Testis (tissue), 2 donors: ENCODE measurements at regions not wholly inside any gene's neighbourhood (a gene's known extent, or its start where the extent isn't known, plus 50 kb on each side); places are given as distances from the start of the nearest gene placed in this dataset.

Experiments used
- DNase-seq: peaks from one replicate; pipeline ENCODE4 v3.0.0-alpha.2; 2019
- H3K27ac ChIP-seq, 2 donors: fragments of 200-600 bp; sonication (generic); one replicate each; pipeline ENCODE4 v1.5.1; 2019
- H3K27me3 ChIP-seq: fragments of 200-600 bp; sonication (generic); one replicate; pipeline ENCODE4 v1.5.1; 2019
- H3K36me3 ChIP-seq: fragments of 200-600 bp; sonication (generic); one replicate; pipeline ENCODE4 v1.5.1; 2017; ENCODE audit warnings: low read depth; ENCODE audit errors: missing control alignments
- H3K4me1 ChIP-seq: fragments of 200-600 bp; sonication (generic); one replicate; pipeline ENCODE4 v1.5.1; 2019
- H3K4me3 ChIP-seq, 2 donors: fragments of 200-600 bp; sonication (generic); one replicate each; pipeline ENCODE4 v1.5.1; 2017 to 2019
- H3K9me3 ChIP-seq: fragments of 200-600 bp; sonication (generic); one replicate; pipeline ENCODE4 v1.5.1; 2017
- POLR2A ChIP-seq: fragments of 450-650 bp; IDR thresholded peaks from one replicate; pipeline ENCODE4 v1.6.1; 2017; ENCODE audit warnings: antibody characterized with exemption, mild to moderate bottlenecking, moderate library complexity
- WGBS, 2 donors: methylation state at CpG; one replicate each; pipeline ENCODE4 v1.1.5; 2018; 5-methylcytosine and 5-hydroxymethylcytosine counted together
- intact Hi-C: fragments of 100-400 bp; cut with DNase I; formaldehyde crosslinking; loops from one replicate; pipeline ENCODE4 v1.15.1; 2023; ENCODE audit warnings: low total_unique reads
- TF ChIP-seq, protein P1 (sequence below), 3 experiments: fragments of 450-650 bp in 2 of 3; fragments of 200-600 bp in 1 of 3; sonication (generic) in 1 of 3; IDR thresholded peaks; one replicate each; pipeline ENCODE4 v1.5.1; 2016 to 2019; ENCODE audit warnings: antibody characterized with exemption in 3 of 3, mild to moderate bottlenecking in 2 of 3, moderate library complexity in 1 of 3

DNA sequence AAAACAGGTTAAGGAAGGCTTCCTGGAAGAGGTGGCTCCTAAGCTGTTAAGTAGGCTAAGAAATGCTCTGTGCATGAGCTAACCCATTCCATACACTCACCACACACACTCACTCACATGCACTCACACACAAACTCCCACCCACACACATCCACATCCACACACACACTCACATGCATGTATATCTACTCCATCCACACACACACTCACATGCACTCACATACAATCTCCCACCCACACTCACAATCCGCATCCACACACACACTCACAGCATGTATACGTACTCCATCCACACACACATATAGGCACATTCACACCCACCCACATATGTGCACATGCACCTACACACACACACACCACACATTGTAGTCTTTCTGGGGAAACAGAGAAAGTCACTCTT, 89.3 kb upstream of the HNF1B start:
- H3K27me3 ChIP-seq: no peaks in the 10 kb centered on the region
- TF ChIP-seq, protein P1, sequence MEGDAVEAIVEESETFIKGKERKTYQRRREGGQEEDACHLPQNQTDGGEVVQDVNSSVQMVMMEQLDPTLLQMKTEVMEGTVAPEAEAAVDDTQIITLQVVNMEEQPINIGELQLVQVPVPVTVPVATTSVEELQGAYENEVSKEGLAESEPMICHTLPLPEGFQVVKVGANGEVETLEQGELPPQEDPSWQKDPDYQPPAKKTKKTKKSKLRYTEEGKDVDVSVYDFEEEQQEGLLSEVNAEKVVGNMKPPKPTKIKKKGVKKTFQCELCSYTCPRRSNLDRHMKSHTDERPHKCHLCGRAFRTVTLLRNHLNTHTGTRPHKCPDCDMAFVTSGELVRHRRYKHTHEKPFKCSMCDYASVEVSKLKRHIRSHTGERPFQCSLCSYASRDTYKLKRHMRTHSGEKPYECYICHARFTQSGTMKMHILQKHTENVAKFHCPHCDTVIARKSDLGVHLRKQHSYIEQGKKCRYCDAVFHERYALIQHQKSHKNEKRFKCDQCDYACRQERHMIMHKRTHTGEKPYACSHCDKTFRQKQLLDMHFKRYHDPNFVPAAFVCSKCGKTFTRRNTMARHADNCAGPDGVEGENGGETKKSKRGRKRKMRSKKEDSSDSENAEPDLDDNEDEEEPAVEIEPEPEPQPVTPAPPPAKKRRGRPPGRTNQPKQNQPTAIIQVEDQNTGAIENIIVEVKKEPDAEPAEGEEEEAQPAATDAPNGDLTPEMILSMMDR (IDR thresholded peaks at IDR 0.05): no peak
- TF ChIP-seq POLR2A: no peak
- H3K4me3 ChIP-seq: no peak overlapping the region
- intact Hi-C loops: no loop called here
- WGBS, 2 donors: 96% methylated on average over 2 of the region's 2 CpGs
- H3K27ac ChIP-seq: no peak overlapping the region
- H3K4me1 ChIP-seq: no peaks in the 10 kb centered on the region
- no peaks in the 10 kb centered on the region for H3K9me3 ChIP-seq
- no peaks in the 10 kb centered on the region for H3K36me3 ChIP-seq
- DNase-seq: no peak

DNA sequence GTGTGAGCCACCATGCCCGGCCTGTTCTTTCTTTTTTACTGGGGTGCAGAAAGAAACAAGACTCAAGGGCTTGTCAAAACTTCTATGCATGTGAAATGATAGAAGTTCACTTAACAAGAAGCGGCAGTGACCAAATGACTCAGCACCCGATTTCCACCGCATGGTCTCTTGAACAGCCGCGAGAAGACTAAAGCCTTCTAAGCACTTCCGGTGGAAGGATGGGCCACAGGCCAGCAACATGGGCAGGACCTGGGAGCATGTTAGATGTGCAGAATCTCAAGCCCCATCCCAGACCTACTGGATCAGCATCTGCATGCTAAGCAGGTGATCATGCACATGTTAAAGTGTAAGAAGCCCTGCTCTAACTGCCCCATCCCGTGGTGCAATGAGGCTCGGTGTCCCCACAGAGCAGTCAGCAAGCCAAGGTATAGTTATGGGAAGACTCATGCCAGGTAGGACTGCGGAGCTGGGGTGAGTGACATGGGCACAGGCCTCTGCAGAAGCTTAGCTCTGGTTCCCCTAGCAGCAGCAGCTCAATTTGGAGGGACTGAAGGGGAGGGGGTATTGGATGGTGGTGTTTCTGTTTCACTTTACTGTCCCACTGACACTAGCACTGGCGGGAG, 88.5 kb upstream of the HNF1B start:
- no peak for DNase-seq
- no peaks in the 10 kb centered on the region for H3K9me3 ChIP-seq
- H3K4me1 ChIP-seq: no peaks in the 10 kb centered on the region
- H3K27ac ChIP-seq: no peak overlapping the region
- intact Hi-C loops: no loop called here
- H3K36me3 ChIP-seq: no peaks in the 10 kb centered on the region
- H3K4me3 ChIP-seq: no peak overlapping the region
- 56 to 76% methylated on average over 10 to 11 of the region's 11 CpGs for WGBS, 2 donors
- no peak for TF ChIP-seq POLR2A
- TF ChIP-seq, protein P1 (IDR thresholded peaks at IDR 0.05): no peak
- H3K27me3 ChIP-seq: no peaks in the 10 kb centered on the region

DNA sequence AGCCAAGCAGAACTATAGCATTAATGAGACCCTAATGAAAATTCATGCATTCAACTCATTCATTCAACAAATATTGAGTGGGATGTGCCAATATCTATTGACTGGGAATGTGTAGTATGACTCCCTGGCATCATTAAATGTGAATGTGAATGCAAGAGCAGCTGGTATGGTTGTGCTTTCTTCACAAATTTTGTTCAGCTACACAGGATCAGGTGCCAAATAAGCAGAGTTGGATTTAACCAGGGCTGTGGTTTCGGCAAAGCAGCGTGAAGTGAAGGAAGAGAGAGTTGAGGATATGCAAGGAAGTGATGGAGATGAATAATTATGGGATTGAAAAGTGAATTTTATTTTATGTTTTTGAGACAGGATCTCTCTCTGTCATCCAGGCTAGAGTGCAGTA, 87.1 kb upstream of the HNF1B start:
- Histone ChIP-seq H3K36me3 (no peaks in the 10 kb centered on the region), H3K4me3 (no peak overlapping the region), H3K27ac (no peak overlapping the region), H3K4me1 (no peaks in the 10 kb centered on the region), H3K9me3 (no peaks in the 10 kb centered on the region), H3K27me3 (no peaks in the 10 kb centered on the region)
- no peak for DNase-seq
- 92 to 98% methylated on average over 2 of the region's 2 CpGs for WGBS, 2 donors
- intact Hi-C loops: no loop called here
- TF ChIP-seq, protein P1 (IDR thresholded peaks at IDR 0.05): no peak

DNA sequence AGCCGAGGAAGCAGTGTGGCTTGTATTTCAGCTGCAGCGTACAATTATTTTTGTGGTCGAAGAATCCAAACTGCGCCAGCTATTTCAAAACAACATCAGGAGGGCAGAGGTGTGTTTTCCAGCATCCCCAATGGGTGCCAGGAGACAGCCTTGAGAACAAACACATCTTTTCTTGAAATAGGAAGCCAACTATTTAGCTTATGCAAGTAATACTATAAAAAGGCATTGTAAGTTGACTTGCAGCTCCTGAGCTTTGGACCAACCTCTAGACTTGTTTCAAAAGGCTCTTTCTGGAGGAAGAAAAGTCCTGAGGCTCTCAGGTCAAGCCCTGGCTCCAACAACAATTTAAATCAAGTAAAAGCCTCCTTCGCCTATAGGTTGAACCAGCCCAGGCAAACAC, 86.6 kb upstream of the HNF1B start:
- no peak for DNase-seq
- no peaks in the 10 kb centered on the region for H3K27me3 ChIP-seq
- H3K9me3 ChIP-seq: no peaks in the 10 kb centered on the region
- intact Hi-C loops: no loop called here
- 93 to 94% methylated on average over 5 of the region's 5 CpGs for WGBS, 2 donors
- H3K36me3 ChIP-seq: no peaks in the 10 kb centered on the region
- H3K27ac ChIP-seq: no peak overlapping the region
- no peaks in the 10 kb centered on the region for H3K4me1 ChIP-seq
- no peak overlapping the region for H3K4me3 ChIP-seq
- TF ChIP-seq, protein P1 (IDR thresholded peaks at IDR 0.05): no peak
- TF ChIP-seq POLR2A: no peak
